GM18909 (cell line): ENCODE measurements at regions not wholly inside any gene's neighbourhood (a gene's known extent, or its start where the extent isn't known, plus 50 kb on each side); places are given as distances from the start of the nearest gene placed in this dataset.

ENCODE experiments used
- ATAC-seq: cut with Tn5 transposase; IDR thresholded peaks from one replicate; pipeline ENCODE4 v1.9.1; 2021; ENCODE audit warnings: mild to moderate bottlenecking; ENCODE audit not compliant: unreplicated experiment, poor library complexity

DNA sequence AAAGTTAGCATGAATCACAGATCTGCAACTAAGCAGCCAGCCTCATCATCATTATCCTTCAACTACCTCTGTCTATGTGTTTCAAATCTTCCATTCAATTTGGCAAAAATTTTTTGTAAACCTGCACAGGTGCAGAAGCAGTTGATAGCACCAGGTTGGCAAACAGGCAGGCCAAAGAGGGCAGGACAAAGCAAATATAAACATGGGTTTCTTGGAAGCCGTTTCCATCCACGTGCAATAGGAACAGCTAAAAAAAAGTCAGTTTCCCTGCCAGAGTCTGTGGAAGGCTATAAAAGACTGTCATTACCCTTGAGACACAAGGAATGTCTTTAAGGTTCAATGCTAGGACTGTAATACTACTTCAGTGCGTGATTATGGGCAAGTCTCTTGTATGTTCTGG, 253.2 kb downstream of the PDHA2 start:
- ATAC-seq: no peak

DNA sequence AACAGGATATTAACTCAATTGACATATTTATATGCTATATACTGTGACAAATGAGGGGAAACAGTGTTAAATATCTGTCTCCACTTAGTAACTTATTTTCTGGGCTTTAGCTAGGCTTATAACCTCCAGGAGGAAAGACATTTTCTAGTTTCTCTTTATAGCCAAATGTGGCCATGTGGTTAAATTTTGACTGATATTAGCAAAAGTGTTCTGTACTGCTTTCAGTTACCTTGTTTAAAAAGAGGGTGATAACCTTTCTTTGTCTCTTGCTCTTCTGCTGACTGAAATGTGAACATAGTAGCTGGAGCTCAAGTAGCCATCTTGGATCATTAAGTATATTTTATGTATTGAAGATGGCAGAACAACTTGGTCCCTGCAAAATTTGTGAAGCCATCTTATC, 253.7 kb downstream of the PDHA2 start:
- ATAC-seq: no peak

- no peak for ATAC-seq
Measured at GRCh38 chr4:96094183-96094582, 254.3 kb downstream of the PDHA2 start.

GRCh38 chr4:96097040-96097607, 257.2 kb downstream of the PDHA2 start:
- no peak for ATAC-seq

GRCh38 chr4:96097693-96098092, 257.8 kb downstream of the PDHA2 start:
- ATAC-seq: no peak

DNA sequence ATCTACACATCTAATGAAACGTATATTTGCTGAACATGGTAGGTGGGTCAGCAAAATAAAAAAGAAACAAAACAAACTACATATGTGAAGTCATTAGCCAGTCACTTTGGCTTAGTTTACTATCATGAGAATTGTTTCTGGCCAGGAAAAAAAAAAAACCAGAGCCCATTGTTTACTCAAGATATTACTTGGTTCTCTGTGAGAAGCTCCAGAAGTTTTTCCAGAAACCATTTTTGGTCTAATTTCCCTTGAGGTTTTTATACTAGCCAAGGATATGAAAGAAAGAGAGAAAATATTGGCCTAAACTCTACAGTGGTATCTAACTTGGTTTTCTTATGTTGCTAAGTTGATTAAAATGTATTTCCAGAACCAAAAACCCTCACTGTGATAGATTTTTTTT, 259.1 kb downstream of the PDHA2 start:
- no peak for ATAC-seq

GRCh38 chr4:96102541-96103026, 262.7 kb downstream of the PDHA2 start:
- ATAC-seq: no peak

DNA sequence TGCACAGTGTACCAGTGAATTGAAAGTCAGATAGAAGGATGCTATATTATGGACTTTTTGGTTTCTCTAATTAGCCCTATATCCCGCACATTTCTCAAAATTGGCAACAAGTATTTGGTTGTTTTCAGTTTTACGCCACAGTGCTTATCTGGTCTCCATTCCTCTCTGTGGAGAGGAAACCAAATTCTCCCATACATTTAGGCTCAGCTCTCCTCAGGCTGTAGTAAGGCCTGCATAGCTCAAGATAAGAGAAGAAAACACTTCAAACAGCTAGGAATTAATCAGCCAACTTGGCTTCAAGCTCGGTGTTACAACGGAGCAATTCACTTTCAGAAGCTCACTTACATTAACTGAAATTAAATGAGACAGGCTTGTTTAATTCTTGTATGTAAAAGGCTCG, 263.2 kb downstream of the PDHA2 start:
- ATAC-seq: no peak

DNA sequence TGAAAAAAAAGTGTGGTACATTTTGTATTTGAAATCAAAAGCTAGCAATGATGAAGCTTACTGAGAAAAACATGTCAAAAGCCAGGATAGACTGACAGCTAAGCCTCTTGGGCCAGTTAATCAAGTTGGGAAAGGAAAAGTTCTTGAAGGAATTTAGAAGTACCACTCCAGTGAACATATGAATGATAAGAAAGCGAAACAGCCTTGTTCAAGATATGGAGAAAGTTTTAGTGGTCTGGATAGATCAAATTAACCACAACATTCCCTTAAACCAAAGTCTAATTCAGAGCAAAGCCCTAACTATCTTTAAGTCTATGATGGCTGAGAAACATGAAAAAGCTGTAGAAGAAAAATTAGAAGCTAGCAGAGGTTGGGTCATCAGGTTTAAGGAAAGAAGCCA, 268.3 kb downstream of the PDHA2 start:
- ATAC-seq: no peak

- ATAC-seq: no peak
Measured at GRCh38 chr4:96112631-96113030, 272.7 kb downstream of the PDHA2 start.

DNA sequence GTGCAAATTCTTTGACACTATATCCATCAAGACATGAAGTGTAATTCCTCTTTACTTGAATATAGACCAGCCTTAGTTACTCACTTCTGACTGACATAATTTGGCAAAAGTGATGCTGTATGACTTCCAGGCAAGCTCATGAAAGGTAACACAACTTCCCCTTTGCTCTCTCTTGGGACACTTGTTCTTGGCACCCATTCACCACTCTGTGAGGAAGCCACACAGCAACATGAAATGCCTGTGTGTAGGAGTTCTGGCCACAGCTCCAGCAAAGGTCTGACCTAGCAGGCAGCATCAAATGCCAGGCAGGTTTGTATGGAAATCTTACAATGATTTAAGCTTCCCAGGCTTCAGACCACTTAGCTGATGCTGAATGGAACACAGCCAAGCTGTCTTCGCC, 280.3 kb downstream of the PDHA2 start:
- no peak for ATAC-seq

- no peak for ATAC-seq
Measured at GRCh38 chr4:96126227-96126626, 286.3 kb downstream of the PDHA2 start.

GRCh38 chr4:96131186-96131585, 291.3 kb downstream of the PDHA2 start:
- no peak for ATAC-seq

DNA sequence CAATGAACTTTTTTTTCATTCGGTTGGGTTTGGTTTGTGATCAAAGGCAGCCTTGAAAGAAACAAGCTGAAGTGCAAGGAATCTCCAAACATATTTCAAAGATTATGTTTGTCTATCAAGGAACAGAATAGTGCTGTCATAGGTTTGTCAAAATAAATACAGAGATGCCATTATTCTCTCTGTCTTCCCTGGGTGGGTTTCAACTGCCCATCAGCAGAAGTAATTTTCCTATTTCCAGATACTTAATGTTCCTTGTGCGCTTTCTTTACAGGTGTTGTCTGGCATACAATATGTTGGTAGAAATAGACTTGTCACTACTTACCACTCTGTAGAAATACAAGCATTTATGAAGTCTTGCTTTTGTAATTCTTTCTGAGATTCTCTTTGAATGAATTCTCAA, 294.9 kb downstream of the PDHA2 start:
- ATAC-seq: no peak

DNA sequence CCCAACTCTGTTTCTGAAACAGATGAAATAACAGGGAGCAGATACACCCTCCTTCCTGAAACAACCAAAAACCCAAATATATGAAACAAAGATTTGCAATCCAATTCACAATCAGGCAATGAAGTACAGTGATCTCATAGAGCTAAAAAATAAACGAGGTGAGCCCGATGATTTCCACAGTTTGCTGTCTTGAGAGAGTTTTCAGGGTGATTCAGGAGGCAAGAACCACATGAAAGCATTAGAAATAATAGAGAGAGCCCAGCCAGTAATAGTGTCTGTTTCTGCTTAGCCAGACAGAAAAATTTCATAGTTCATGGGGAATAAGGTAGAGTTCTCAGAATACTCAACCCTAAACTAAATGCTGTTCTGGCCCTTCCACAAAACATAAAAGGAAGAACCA, 296.2 kb downstream of the PDHA2 start:
- no peak for ATAC-seq

DNA sequence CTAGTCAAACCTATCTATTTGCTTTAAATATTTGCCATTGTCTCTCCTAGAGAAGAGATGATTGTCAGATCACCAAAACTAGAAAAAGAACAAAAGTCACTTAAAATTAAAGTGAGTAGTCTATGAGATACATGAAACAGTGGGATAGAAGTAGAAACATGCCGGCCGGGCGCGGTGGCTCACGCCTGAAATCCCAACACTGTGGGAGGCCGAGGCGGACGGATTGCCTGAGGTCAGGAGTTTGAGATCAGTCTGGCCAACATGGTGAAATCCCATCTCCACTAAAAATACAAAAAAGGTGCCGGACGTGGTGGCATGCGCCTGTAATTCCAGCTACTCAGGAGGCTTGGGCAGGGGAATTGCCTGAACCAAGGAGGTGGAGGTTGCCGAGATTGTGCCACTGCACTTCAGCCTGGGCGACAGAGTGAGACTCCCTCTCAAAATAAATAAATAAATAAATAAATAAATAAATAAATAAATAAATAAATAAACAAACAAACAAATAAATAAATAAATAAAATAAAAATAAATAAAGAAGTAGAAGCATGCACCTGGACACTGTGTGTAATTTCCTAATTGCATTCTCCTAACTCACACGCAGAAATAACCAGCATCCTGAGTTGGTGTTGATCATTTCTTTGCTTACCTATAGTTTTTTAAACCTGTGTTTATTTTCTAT, 299.5 kb downstream of the PDHA2 start:
- ATAC-seq: no peak

DNA sequence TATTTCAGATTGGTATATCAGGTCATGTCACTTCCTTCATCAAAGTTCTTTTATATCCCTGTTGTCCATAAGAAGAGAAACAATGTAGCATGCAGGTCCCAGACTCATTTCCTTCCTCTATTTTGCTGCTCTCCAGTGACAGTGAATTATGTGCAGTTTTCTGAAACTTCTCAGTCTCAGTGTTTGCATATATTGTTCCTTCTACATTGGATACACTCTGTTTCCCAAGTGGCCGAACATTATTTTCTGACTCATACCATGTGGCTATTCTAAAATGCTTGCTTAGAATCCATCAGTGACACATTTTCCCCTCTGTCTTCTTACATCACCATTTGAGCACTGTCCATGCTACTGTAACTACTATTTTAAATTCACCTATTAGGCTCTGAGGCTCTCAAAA, 305.7 kb downstream of the PDHA2 start:
- no peak for ATAC-seq

DNA sequence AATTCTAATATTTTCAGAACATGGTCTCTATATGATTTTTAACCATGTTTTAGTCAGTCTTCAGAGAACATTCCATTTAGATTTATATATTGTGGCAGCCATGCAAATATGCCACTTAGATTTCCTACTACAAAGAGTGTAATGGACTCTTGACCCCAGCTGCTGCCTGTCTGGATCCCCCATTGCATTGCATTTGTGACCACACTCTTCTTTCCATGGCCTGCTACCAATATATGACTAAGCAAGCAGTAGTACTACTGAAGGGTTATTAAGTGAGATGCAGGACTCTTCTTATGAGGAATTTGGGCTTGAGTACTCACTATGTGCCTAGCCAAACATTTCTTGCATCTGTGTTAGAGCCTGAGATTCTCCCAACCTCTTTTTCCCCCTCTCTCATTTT, 306.8 kb downstream of the PDHA2 start:
- ATAC-seq: no peak

DNA sequence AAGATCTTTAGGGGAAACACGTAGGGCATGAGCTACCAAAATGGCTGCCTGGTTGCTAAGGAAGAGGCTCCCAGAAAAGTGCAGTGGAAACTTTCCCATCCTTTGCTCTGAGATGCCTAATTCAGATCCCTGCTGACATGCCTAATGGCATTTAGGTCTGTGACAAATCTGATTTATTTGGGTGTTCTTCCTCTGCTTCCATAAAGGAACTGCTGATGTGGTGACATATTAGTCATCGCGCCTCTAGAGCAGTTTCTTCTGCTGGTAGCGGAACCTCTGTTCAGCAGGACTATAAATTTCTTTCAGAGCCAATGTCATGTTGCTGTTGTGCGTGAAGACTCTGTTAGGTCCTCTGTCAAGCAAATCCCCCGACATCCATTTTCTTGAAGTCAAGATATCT, 310.0 kb downstream of the PDHA2 start:
- no peak for ATAC-seq

GRCh38 chr4:96150466-96150865, 310.6 kb downstream of the PDHA2 start:
- ATAC-seq: no peak

DNA sequence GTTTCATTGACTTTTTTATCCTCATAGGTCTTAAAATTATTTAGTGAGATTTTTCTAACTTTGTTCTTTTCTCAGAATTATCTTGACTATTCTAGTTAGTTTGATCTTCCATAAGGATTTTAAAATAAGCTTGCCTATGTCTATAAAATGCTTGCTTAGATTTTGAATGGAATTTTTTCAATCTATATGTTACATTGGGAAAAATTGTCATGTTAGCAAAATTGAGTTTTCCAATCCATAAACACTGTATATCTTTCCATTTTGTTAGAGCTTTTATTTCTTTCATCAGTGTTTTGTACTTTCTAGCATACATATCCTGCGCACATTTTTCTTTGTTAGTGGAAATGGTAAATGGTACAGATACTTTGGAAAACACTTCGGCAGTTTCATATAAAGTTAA, 312.9 kb downstream of the PDHA2 start:
- ATAC-seq: no peak

- no peak for ATAC-seq
Measured at GRCh38 chr4:96154676-96155075, 314.8 kb downstream of the PDHA2 start.
